ENCODE measurements at regions not wholly inside any gene's neighbourhood (a gene's known extent, or its start where the extent isn't known, plus 50 kb on each side); places are given as distances from the start of the nearest gene placed in this dataset.
"Not testable (repeated sequence)": the region's sequence is repeated elsewhere in the genome, so short reads cannot be mapped to it uniquely, and the experiment has no call there.

DNA sequence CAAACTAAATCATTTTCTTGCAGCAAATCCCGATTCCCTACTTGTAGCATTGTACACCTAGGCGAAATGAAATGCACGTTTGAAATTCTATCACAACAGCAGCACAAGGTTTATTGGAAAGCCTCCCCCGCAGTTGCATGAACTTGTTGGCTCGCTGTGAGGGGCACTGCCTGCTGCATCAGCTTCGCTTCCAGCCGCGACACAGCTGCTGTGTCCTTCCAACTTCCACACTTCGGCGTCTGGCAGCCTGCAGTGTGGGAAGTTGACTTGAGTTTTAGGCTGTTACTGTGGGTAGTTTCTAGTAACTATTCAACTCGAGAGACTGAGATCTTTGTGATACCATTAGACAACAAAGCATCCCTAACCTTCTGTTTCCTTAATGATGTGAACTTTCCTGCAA is 315.8 kb upstream of the TPK1 start:
- Mint-ChIP-seq H3K9me3 (no peaks in the 10 kb centered on the region), H3K36me3 (ENCODE audit: low read depth) (no peaks in the 10 kb centered on the region), H3K27ac (no peak overlapping the region), H3K4me3 (no peak overlapping the region), H3K4me1 (ENCODE audit: low read depth) (no peaks in the 10 kb centered on the region), H3K27me3 (ENCODE audit: low read depth) (peaks cover 12% of the 10 kb centered on the region)
- CTCF ChIA-PET: no interaction called here
- no peak for DNase-seq
- intact Hi-C loops (cut with micrococcal nuclease): no loop called here

DNA sequence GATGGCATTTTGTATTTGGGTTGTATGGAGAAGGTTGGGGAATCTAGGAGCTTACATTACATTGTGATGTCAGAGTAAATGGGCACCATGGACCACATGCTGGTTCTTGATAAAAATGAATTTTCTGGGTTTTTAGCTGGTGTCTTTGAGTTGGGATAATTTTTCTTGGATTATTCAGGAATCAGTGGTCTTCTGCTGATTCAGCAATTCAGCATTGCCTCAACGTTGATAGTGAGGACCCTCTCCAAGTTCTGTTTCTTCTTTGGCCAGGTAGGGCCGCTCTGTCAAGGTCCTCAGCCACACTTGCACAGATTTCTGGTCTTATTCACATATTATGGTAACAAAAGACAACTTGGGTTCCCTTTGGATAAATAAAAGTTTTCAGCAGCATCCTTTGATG is 312.0 kb upstream of the TPK1 start:
- H3K27me3 Mint-ChIP-seq (ENCODE audit: low read depth): peaks cover 10% of the 10 kb centered on the region
- intact Hi-C loops (cut with micrococcal nuclease): no loop called here
- CTCF ChIA-PET: no interaction called here
- no peak overlapping the region for H3K27ac Mint-ChIP-seq
- no peaks in the 10 kb centered on the region for H3K36me3 Mint-ChIP-seq (ENCODE audit: low read depth)
- no peaks in the 10 kb centered on the region for H3K4me1 Mint-ChIP-seq (ENCODE audit: low read depth)
- H3K4me3 Mint-ChIP-seq: no peak overlapping the region
- DNase-seq: no peak
- no peaks in the 10 kb centered on the region for H3K9me3 Mint-ChIP-seq

DNA sequence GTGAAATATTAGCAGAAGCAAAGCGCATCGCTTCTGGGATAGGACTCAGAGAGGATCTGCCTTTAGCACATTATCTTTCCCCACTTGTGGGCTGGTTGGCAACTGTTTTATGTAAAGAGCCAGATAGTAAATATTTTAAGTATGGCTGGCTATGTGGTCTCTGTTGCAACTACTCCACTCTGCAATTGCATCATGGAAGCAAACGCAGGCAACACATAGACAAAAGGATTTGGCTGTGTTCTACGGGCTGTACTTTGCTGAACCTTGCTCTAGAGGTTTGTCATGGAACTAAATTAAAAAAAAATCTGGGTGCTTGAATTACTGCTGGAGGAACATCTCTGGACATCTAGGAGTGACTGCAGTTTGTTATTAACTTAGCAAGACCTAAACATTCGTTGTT is 307.8 kb upstream of the TPK1 start:
- CTCF ChIA-PET: interaction anchor here (0.5 to 0.9 kb wide), 2 partner anchors 9 to 12 kb away, joined by 3 read pairs; no protein-coding TSS in a partner anchor
- H3K4me1 Mint-ChIP-seq (ENCODE audit: low read depth): no peaks in the 10 kb centered on the region
- intact Hi-C loops (cut with micrococcal nuclease): no loop called here
- H3K36me3 Mint-ChIP-seq (ENCODE audit: low read depth): no peaks in the 10 kb centered on the region
- no peaks in the 10 kb centered on the region for H3K27me3 Mint-ChIP-seq (ENCODE audit: low read depth)
- DNase-seq: no peak
- H3K27ac Mint-ChIP-seq: no peak overlapping the region
- H3K4me3 Mint-ChIP-seq: no peak overlapping the region
- H3K9me3 Mint-ChIP-seq: no peaks in the 10 kb centered on the region

DNA sequence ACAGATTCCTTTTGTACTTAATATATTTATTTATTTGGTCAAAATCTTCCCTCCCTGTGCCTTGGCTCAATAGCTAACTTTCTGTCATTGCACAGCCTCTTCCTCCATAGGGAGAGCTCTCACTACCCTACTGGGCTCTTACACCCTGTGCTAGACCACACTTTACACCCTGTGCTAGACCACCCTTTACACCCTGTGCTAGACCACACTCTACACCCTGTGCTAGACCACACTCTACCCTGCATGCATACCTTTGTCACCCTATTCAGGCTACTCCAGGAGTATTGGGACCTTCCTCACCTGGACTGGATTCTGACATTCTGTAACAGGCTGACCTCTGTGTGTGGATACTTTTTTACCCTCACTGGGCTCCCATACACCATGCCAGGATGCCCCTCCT is 298.5 kb upstream of the TPK1 start:
- CTCF ChIA-PET: interaction anchor here (0.7 kb wide), 1 partner anchor 9 kb away, joined by 3 read pairs; no protein-coding TSS in a partner anchor
- peaks cover 4% of the 10 kb centered on the region for H3K27me3 Mint-ChIP-seq (ENCODE audit: low read depth)
- no peak overlapping the region for H3K27ac Mint-ChIP-seq
- no peaks in the 10 kb centered on the region for H3K9me3 Mint-ChIP-seq
- intact Hi-C loops (cut with micrococcal nuclease): no loop called here
- H3K4me3 Mint-ChIP-seq: no peak overlapping the region
- no peaks in the 10 kb centered on the region for H3K36me3 Mint-ChIP-seq (ENCODE audit: low read depth)
- DNase-seq: no peak
- H3K4me1 Mint-ChIP-seq (ENCODE audit: low read depth): no peaks in the 10 kb centered on the region

DNA sequence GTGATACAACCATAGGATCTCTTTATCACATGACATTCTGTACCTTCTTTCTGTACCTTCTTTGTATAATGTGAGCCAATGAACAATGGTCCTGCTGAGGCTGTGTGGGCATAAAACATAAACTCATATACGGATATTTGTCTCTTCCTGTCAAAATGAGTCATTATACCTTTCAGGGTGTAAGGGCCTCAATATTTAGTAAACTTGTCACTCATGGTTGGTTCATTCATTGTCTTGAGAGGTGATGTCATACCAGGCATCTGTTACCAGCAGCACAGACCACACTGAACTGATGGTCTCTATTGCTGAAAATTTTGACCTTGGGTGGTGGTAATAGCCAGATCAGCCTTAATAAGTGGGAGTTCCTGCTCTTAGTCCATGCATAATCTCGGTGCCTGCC is 287.6 kb upstream of the TPK1 start:
- Mint-ChIP-seq H3K36me3 (ENCODE audit: low read depth) (no peaks in the 10 kb centered on the region), H3K27me3 (ENCODE audit: low read depth) (no peaks in the 10 kb centered on the region)

DNA sequence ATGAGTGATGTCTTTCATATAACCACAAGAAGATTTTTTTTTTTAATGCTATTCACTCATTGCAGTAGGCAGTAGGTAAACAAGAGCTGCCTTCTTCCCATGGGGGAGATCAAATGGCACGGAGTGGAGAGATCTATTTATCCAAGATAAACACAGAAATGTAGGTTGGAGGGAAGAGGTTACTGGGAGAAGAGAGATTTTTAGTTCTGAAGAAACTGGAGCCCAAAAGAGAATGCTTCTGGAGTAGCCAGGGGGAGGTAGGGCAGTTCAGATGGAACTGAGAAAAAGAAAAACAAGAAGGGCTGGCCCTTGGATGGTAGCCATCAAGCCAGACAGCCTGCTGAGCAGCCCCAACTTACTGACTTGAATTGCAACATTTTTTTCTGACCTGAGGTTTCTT is 270.1 kb upstream of the TPK1 start:
- Mint-ChIP-seq H3K36me3 (ENCODE audit: low read depth) (no peaks in the 10 kb centered on the region), H3K9me3 (peaks cover 3% of the 10 kb centered on the region), H3K27ac (no peak overlapping the region), H3K4me3 (no peak overlapping the region), H3K27me3 (ENCODE audit: low read depth) (peaks cover 6% of the 10 kb centered on the region), H3K4me1 (ENCODE audit: low read depth) (no peaks in the 10 kb centered on the region)
- intact Hi-C loops (cut with micrococcal nuclease): no loop called here
- CTCF ChIA-PET: no interaction called here
- DNase-seq: no peak

More for the DNA sequence above, 287.6 kb upstream of the TPK1 start:
- Mint-ChIP-seq H3K4me1 (ENCODE audit: low read depth) (no peaks in the 10 kb centered on the region), H3K27ac (no peak overlapping the region), H3K9me3 (peaks cover 4% of the 10 kb centered on the region), H3K4me3 (no peak overlapping the region)
- intact Hi-C loops (cut with micrococcal nuclease): no loop called here
- no peak for DNase-seq
- CTCF ChIA-PET: no interaction called here

DNA sequence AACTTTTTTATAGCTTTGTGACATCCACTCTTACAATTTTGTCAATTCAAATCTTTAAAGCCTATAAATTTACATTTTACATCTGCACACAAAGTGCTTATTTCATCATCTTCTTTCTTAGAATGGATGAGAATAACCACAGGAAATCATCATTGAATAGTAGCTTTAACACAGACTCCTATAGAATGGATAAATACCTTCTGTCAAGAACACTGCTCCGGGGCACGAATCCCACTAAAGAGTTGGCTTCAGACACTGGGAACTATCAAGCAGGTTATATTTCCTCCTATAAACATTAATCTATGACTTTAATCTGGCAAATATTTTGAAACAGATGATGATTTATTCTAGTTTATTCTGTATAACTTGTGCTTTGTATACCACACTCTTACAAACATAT is 269.7 kb upstream of the TPK1 start:
- CTCF ChIA-PET: no interaction called here
- Mint-ChIP-seq H3K27me3 (ENCODE audit: low read depth) (peaks cover 6% of the 10 kb centered on the region), H3K27ac (no peak overlapping the region), H3K4me1 (ENCODE audit: low read depth) (no peaks in the 10 kb centered on the region), H3K36me3 (ENCODE audit: low read depth) (no peaks in the 10 kb centered on the region), H3K4me3 (no peak overlapping the region), H3K9me3 (peaks cover 3% of the 10 kb centered on the region)
- intact Hi-C loops (cut with micrococcal nuclease): no loop called here
- DNase-seq: no peak

DNA sequence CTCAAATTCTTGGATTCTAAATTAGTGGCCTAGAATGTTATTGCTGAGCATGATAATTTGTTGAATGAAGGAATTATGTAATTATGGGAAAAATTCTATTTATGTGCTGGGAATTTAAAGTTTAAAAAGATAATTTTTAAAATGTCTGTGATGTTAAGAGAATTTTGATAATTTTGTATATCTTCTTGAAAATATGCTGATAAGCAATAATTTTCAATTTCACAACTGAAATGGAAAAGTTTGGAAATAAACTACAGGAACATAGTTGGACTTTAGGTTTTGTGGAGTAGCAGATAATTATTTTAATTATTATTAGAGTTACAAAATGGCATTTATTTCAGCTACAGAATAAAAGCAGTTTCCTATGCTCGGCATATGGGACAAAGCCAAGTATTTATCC is 268.5 kb upstream of the TPK1 start:
- intact Hi-C loops (cut with micrococcal nuclease): no loop called here
- H3K36me3 Mint-ChIP-seq (ENCODE audit: low read depth): no peaks in the 10 kb centered on the region
- H3K27ac Mint-ChIP-seq: no peak overlapping the region
- DNase-seq: no peak
- H3K9me3 Mint-ChIP-seq: no peaks in the 10 kb centered on the region
- H3K27me3 Mint-ChIP-seq (ENCODE audit: low read depth): peaks cover 6% of the 10 kb centered on the region
- no peaks in the 10 kb centered on the region for H3K4me1 Mint-ChIP-seq (ENCODE audit: low read depth)
- no peak overlapping the region for H3K4me3 Mint-ChIP-seq
- CTCF ChIA-PET: interaction anchor here (0.5 kb wide), 1 partner anchor 147 kb away, joined by 3 read pairs; no protein-coding TSS in a partner anchor

DNA sequence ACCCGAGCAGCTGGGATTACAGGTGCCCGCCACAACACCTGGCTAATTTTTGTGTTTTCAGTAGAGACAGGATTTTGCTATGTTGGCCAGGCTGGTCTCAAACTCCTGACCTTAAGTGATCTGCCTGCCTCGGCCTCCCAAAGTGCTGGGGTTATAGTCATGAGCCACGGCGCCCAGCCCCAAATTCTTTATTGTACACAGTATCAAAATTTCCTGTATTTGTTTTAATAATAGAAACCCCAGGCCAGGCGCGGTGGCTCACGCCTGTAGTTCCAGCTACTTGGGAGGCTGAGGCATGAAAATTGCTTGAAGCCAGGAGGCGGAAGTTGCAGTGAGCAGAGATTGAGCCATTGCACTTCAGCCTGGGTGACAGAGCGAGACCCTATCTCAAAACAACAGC is 266.3 kb upstream of the TPK1 start:
- H3K9me3 Mint-ChIP-seq; H3K27ac Mint-ChIP-seq; CTCF ChIA-PET; H3K4me1 Mint-ChIP-seq (ENCODE audit: low read depth); H3K27me3 Mint-ChIP-seq (ENCODE audit: low read depth); H3K4me3 Mint-ChIP-seq; intact Hi-C loops (cut with micrococcal nuclease); DNase-seq; H3K36me3 Mint-ChIP-seq (ENCODE audit: low read depth): not testable (repeated sequence)

DNA sequence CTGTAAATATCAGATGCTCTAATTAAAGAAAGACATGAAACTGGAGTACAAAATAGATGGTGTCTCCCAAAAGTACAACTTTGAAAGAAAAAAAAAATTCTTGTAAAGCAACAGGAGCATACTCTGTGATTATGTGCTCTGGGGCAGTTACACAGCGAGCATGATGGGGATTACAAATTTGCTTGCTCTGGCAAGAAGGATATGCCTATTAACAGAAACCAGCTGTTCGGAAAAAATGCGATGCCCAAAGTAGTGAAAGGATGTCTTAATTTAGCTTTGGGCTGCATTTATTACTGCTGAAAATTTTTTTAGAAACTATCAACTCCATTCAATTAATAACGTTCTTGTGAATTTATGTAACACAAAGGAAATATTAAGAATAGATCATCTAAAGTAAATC is 256.9 kb upstream of the TPK1 start:
- H3K4me1 Mint-ChIP-seq (ENCODE audit: low read depth): no peaks in the 10 kb centered on the region
- H3K27ac Mint-ChIP-seq: no peak overlapping the region
- H3K36me3 Mint-ChIP-seq (ENCODE audit: low read depth): no peaks in the 10 kb centered on the region
- intact Hi-C loops (cut with micrococcal nuclease): no loop called here
- H3K4me3 Mint-ChIP-seq: no peak overlapping the region
- no peak for DNase-seq
- H3K9me3 Mint-ChIP-seq: no peaks in the 10 kb centered on the region
- peaks cover 4% of the 10 kb centered on the region for H3K27me3 Mint-ChIP-seq (ENCODE audit: low read depth)
- CTCF ChIA-PET: interaction anchor here (0.6 kb wide), 1 partner anchor 15 kb away, joined by 3 read pairs; no protein-coding TSS in a partner anchor

DNA sequence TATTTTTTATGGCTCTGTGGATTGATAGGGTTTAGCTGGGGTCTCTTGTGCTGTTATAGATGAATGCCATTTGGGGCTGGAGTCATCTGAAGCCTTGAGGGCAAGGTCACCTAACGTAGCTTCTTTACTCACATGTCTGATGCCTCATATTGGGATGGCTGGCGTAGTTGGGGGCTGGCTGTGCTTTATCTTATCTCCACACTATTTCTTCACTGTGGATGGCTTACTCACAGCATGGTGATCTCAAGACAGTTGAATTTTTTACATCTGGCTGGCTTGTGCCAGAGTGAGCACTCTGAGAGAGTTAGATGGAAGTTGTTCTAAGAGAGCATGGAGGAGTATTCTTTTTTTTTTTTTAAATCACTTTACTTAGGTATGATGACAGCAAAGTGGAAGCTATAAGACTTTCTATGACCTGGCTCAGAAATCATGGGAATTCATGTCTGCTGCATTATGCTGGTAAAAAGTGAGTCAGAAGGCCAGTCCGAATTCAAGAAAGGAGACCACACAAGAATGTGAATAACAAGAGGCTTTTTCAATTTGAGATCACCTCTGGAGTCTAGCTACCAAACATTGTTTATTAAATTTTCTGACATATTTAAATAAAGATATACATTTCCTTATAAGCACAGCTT is 252.4 kb upstream of the TPK1 start:
- DNase-seq: no peak
- no peaks in the 10 kb centered on the region for H3K36me3 Mint-ChIP-seq (ENCODE audit: low read depth)
- intact Hi-C loops (cut with micrococcal nuclease): no loop called here
- no peaks in the 10 kb centered on the region for H3K9me3 Mint-ChIP-seq
- H3K27ac Mint-ChIP-seq: no peak overlapping the region
- CTCF ChIA-PET: no interaction called here
- no peak overlapping the region for H3K4me3 Mint-ChIP-seq
- H3K4me1 Mint-ChIP-seq (ENCODE audit: low read depth): no peaks in the 10 kb centered on the region
- H3K27me3 Mint-ChIP-seq (ENCODE audit: low read depth): peaks cover 4% of the 10 kb centered on the region

DNA sequence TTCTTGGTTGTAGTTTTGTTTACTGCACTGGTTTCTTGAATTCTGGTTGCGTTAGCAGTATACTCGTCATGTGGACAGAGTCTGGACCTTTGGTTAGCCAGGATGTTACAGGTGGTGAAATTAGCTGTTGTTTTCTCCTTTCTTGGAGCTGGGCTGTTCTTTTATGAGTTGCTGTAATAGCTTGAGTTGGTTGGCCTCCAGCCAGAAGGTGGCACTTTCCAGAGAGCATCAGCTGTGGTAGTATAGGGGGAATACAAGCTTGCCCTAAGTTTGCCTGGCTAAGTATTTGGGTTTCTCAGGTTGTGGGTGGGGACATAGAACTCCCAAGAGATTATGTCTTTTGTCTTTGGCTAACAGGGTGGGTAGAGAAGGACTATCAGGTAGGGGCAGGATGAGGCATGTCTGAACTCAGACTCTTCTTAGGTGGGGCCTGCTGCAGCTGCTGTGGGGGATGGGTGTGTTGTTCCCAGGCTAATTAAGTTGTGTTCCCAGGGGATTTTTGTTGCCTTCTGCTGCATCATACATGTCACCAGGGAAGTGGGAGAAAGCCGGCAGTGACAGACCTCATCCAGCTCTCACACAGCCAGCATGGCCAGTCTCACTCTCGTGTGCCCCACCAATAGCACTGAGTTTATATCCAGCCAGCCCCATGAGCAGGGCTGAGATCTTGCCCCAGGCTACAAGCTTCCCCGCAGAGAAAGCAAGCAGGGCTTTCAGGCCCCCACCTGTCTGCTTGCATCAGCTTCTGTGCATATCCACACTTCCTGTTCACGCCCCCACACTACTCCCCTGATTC is 246.7 kb upstream of the TPK1 start:
- H3K4me3 Mint-ChIP-seq: no peak overlapping the region
- no peaks in the 10 kb centered on the region for H3K9me3 Mint-ChIP-seq
- DNase-seq: no peak
- H3K36me3 Mint-ChIP-seq (ENCODE audit: low read depth): no peaks in the 10 kb centered on the region
- peaks cover 26% of the 10 kb centered on the region for H3K27me3 Mint-ChIP-seq (ENCODE audit: low read depth)
- no peak overlapping the region for H3K27ac Mint-ChIP-seq
- CTCF ChIA-PET: interaction anchor here (0.6 kb wide), 1 partner anchor 19 kb away, joined by 3 read pairs; no protein-coding TSS in a partner anchor
- intact Hi-C loops (cut with micrococcal nuclease): no loop called here
- no peaks in the 10 kb centered on the region for H3K4me1 Mint-ChIP-seq (ENCODE audit: low read depth)

DNA sequence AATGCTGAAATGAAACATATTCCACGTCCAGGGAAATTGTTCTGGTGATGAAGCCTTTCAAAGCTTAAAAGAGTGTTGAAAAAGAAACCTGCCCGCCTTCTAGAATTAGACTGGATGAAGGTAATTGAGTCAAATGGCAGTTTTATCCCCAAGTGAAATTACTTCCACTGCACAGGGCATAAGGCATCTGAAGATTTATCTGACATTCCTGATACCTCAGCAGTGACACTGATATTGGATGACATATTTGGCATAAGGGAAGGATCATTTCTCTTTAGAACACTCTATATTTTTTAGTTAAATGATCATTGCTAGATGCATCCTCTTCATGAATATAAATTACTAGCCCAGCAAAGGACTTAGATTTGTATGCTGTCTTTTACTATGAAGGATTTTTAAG is 229.6 kb upstream of the TPK1 start:
- Mint-ChIP-seq H3K4me1 (ENCODE audit: low read depth) (no peaks in the 10 kb centered on the region), H3K4me3 (no peak overlapping the region), H3K9me3 (no peaks in the 10 kb centered on the region), H3K36me3 (ENCODE audit: low read depth) (no peaks in the 10 kb centered on the region), H3K27ac (no peak overlapping the region), H3K27me3 (ENCODE audit: low read depth) (peaks cover 2% of the 10 kb centered on the region)
- CTCF ChIA-PET: no interaction called here
- DNase-seq: no peak
- intact Hi-C loops (cut with micrococcal nuclease): no loop called here
